SU-DHL-6 (cell line): ENCODE measurements at regions not wholly inside any gene's neighbourhood (a gene's known extent, or its start where the extent isn't known, plus 50 kb on each side); places are given as distances from the start of the nearest gene placed in this dataset.

ENCODE experiments used
- EZH2phosphoT487 ChIP-seq: fragments of 200-600 bp; sonication (generic), shearing (Covaris generic); conservative IDR thresholded peaks from 2 replicates; pipeline ENCODE4 v1.6.1; 2018; ENCODE audit warnings: mild to moderate bottlenecking, antibody characterized with exemption, low read length, moderate library complexity, mixed read lengths
- TF ChIP-seq, protein P1 (sequence below): fragments of 200-600 bp; sonication (generic); IDR thresholded peaks from one replicate; pipeline ENCODE4 v1.5.1; 2017; ENCODE audit warnings: antibody characterized with exemption, mild to moderate bottlenecking, low read length, moderate library complexity; ENCODE audit not compliant: insufficient read depth, poor library complexity, severe bottlenecking

DNA sequence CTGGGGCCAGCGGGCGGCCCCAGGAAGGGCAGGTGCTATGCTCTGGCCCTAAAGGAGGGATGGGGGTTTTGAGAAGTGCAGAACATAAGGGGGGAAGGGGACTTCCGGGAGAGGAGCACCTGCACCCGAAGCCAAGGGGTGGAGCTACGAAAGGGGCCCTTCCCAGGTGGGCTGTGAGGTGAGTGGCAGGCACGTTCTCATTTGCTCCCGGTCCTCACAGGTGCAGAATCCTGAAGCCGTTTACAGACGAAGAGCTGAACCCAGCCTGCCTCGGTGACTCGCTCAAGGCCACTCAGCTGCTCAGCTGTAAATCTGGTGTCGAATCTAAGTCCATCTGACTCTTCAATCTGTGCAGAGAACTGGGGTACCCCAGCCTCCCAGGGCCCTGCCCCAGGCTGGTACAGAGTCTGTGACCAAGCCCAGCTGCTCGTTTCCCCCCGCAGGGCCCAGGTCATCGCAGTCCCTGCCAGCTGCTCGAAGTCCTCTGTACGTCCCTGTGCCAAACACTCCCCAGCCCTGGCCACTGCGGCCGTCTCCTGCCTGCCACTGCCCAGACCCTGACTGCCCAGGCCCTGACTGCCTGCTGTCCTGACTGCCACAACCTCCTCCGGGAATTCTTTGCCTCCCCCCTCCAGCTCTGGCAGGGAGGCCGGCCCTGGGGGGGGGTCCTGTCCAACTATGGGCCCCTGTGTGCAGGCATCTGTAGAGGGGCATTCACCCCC is 53.8 kb upstream of the RXRA start:
- TF ChIP-seq, protein P1, sequence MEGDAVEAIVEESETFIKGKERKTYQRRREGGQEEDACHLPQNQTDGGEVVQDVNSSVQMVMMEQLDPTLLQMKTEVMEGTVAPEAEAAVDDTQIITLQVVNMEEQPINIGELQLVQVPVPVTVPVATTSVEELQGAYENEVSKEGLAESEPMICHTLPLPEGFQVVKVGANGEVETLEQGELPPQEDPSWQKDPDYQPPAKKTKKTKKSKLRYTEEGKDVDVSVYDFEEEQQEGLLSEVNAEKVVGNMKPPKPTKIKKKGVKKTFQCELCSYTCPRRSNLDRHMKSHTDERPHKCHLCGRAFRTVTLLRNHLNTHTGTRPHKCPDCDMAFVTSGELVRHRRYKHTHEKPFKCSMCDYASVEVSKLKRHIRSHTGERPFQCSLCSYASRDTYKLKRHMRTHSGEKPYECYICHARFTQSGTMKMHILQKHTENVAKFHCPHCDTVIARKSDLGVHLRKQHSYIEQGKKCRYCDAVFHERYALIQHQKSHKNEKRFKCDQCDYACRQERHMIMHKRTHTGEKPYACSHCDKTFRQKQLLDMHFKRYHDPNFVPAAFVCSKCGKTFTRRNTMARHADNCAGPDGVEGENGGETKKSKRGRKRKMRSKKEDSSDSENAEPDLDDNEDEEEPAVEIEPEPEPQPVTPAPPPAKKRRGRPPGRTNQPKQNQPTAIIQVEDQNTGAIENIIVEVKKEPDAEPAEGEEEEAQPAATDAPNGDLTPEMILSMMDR: no peak
- no peak for TF ChIP-seq EZH2phosphoT487
